Neural progenitor cell (in vitro differentiated cells): ENCODE measurements at regions not wholly inside any gene's neighbourhood (a gene's known extent, or its start where the extent isn't known, plus 50 kb on each side); places are given as distances from the start of the nearest gene placed in this dataset.

ENCODE experiments used
- EZH2 ChIP-seq: fragments of 200-600 bp; sonication (generic); IDR thresholded peaks from 2 replicates; pipeline ENCODE4 v1.6.1; 2017; ENCODE audit warnings: antibody characterized with exemption, mild to moderate bottlenecking, moderate library complexity
- EZH2phosphoT487 ChIP-seq: fragments of 200-600 bp; sonication (generic); IDR thresholded peaks from 2 replicates; pipeline ENCODE4 v1.6.1; 2017; ENCODE audit warnings: antibody characterized with exemption
- TF ChIP-seq, protein P1 (sequence below): fragments of 200-600 bp; sonication (generic); IDR thresholded peaks from 2 replicates; pipeline ENCODE4 v1.5.1; 2017; ENCODE audit warnings: antibody characterized with exemption, mild to moderate bottlenecking

DNA sequence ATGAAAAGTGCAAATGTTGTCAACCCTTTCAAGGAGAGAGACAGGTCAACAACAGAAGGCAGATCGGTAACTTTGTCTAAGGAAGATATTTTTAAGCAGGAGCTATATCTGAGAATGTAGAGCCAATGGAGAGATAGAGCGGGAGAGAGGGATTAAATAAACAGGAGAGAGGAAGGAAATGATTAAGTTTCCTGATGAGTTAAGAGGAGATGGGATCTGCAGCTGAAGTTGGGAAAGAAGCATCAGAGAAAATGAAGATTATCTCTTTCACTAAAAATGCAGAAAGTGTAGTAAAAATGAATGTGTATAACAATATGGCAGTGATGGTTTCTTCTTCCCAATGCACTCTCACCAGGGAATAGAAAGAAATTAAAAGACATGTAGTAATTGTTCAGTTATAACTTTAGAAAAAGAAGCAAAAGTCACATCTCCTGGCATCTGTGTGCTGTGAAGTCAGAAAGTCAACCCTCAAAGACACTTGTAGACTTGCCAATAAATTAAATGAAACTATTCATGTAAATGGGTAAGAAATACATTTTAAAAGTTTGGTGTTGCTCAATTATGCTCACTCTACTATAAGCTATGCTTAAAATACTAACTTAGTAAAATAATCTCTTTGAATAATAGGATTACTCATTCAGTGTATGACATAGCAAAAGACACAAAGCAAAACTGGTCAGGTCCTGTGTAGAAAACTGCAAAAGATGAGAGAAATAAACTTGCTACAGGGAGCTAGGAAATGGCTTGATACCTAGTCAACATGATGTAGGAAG, 264.6 kb downstream of the ZIC4 start:
- TF ChIP-seq, protein P1, sequence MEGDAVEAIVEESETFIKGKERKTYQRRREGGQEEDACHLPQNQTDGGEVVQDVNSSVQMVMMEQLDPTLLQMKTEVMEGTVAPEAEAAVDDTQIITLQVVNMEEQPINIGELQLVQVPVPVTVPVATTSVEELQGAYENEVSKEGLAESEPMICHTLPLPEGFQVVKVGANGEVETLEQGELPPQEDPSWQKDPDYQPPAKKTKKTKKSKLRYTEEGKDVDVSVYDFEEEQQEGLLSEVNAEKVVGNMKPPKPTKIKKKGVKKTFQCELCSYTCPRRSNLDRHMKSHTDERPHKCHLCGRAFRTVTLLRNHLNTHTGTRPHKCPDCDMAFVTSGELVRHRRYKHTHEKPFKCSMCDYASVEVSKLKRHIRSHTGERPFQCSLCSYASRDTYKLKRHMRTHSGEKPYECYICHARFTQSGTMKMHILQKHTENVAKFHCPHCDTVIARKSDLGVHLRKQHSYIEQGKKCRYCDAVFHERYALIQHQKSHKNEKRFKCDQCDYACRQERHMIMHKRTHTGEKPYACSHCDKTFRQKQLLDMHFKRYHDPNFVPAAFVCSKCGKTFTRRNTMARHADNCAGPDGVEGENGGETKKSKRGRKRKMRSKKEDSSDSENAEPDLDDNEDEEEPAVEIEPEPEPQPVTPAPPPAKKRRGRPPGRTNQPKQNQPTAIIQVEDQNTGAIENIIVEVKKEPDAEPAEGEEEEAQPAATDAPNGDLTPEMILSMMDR: no peak
- no peak for TF ChIP-seq EZH2
- no peak for TF ChIP-seq EZH2phosphoT487
